ENCODE measurements at regions not wholly inside any gene's neighbourhood (a gene's known extent, or its start where the extent isn't known, plus 50 kb on each side); places are given as distances from the start of the nearest gene placed in this dataset.
"Not testable (repeated sequence)": the region's sequence is repeated elsewhere in the genome, so short reads cannot be mapped to it uniquely, and the experiment has no call there.

DNA sequence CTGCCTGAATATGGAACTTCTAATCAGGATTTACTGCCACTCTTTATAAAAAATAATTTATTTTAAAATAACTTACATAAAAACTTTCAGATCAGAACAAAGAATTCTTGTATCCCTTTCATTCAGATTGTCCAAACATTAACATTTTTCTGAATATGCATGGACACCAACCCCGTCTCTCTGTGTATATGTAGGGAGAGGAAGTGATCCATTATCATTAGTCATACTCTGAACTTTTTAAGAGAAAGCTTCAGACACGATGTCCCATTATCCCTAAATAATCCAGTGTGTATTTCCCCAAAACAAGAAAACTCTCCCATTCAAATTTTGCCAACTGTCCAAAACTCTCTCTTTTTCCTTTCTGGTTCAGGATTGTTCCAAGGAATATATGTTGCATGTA is 122.3 kb upstream of the CXADR start:
- no peak overlapping the region for H3K27ac ChIP-seq
- H3K4me3 ChIP-seq: no peak overlapping the region
- TF ChIP-seq FOXP2 (optimal IDR thresholded peaks at IDR 0.05; ENCODE audit: control extremely low read depth, extremely low read length, insufficient read depth) (no peak), EZH2 (IDR thresholded peaks at IDR 0.05) (no peak), POLR2AphosphoS5 (IDR thresholded peaks at IDR 0.05; ENCODE audit: borderline replicate concordance, low read depth, low read length) (no peak)
- no peak for DNase-seq (ENCODE audit: low read depth, low spot score)
- H3K9me3 ChIP-seq (ENCODE audit: low read depth, low read length): no peaks in the 10 kb centered on the region
- H3K36me3 ChIP-seq (ENCODE audit: insufficient read depth, low read length): no peaks in the 10 kb centered on the region
- H3K9ac ChIP-seq (ENCODE audit: insufficient read length): no peak overlapping the region

GRCh38 chr21:17391811-17392340 is 121.0 kb upstream of the CXADR start:
- Histone ChIP-seq H3K4me3 (no peak overlapping the region), H3K9ac (ENCODE audit: insufficient read length) (no peak overlapping the region), H3K9me3 (ENCODE audit: low read depth, low read length) (no peaks in the 10 kb centered on the region), H3K27ac (no peak overlapping the region), H3K36me3 (ENCODE audit: insufficient read depth, low read length) (no peaks in the 10 kb centered on the region)
- TF ChIP-seq FOXP2 (optimal IDR thresholded peaks at IDR 0.05; ENCODE audit: control extremely low read depth, extremely low read length, insufficient read depth) (no peak), POLR2AphosphoS5 (IDR thresholded peaks at IDR 0.05; ENCODE audit: borderline replicate concordance, low read depth, low read length) (no peak), EZH2 (IDR thresholded peaks at IDR 0.05) (no peak)
- DNase-seq (ENCODE audit: low read depth, low spot score): no peak

GRCh38 chr21:17393413-17393812 is 119.4 kb upstream of the CXADR start:
- H3K9ac ChIP-seq (ENCODE audit: insufficient read length): no peak overlapping the region
- H3K9me3 ChIP-seq (ENCODE audit: low read depth, low read length): no peaks in the 10 kb centered on the region
- no peak overlapping the region for H3K27ac ChIP-seq
- DNase-seq (ENCODE audit: low read depth, low spot score): no peak
- no peak for TF ChIP-seq POLR2AphosphoS5 (IDR thresholded peaks at IDR 0.05; ENCODE audit: borderline replicate concordance, low read depth, low read length)
- no peak for TF ChIP-seq EZH2 (IDR thresholded peaks at IDR 0.05)
- TF ChIP-seq FOXP2 (optimal IDR thresholded peaks at IDR 0.05; ENCODE audit: control extremely low read depth, extremely low read length, insufficient read depth): no peak
- H3K4me3 ChIP-seq: no peak overlapping the region
- H3K36me3 ChIP-seq (ENCODE audit: insufficient read depth, low read length): no peaks in the 10 kb centered on the region

DNA sequence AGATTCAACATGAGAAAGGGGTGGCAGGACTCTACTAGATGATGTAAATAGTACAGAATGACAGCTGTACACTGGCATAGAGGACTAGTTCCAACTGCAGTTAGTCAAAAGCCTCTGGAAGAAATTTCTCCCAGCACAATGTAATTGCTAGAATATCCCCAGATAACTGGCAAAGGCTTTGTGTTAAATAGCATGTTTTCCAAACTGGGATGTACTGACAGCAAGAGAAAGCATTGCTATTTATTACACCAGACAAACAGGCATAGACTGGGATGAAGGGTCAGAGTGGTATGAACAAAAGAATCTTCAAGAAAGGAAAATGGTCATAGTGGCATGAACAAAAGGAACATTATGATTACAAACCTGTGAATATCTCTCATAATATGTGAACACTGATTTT is 115.9 kb upstream of the CXADR start:
- Histone ChIP-seq H3K27ac (no peak overlapping the region), H3K9ac (ENCODE audit: insufficient read length) (no peak overlapping the region), H3K4me3 (no peak overlapping the region), H3K9me3 (ENCODE audit: low read depth, low read length) (no peaks in the 10 kb centered on the region), H3K36me3 (ENCODE audit: insufficient read depth, low read length) (no peaks in the 10 kb centered on the region)
- DNase-seq (ENCODE audit: low read depth, low spot score): no peak
- TF ChIP-seq FOXP2 (optimal IDR thresholded peaks at IDR 0.05; ENCODE audit: control extremely low read depth, extremely low read length, insufficient read depth) (no peak), EZH2 (IDR thresholded peaks at IDR 0.05) (no peak), POLR2AphosphoS5 (IDR thresholded peaks at IDR 0.05; ENCODE audit: borderline replicate concordance, low read depth, low read length) (no peak)

- Histone ChIP-seq H3K9ac (ENCODE audit: insufficient read length) (no peak overlapping the region), H3K27ac (no peak overlapping the region), H3K9me3 (ENCODE audit: low read depth, low read length) (no peaks in the 10 kb centered on the region), H3K4me3 (no peak overlapping the region), H3K36me3 (ENCODE audit: insufficient read depth, low read length) (no peaks in the 10 kb centered on the region)
- no peak for DNase-seq (ENCODE audit: low read depth, low spot score)
- TF ChIP-seq EZH2 (IDR thresholded peaks at IDR 0.05) (no peak), FOXP2 (optimal IDR thresholded peaks at IDR 0.05; ENCODE audit: control extremely low read depth, extremely low read length, insufficient read depth) (no peak), POLR2AphosphoS5 (IDR thresholded peaks at IDR 0.05; ENCODE audit: borderline replicate concordance, low read depth, low read length) (no peak)
These were observed 115.1 kb upstream of the CXADR start for GRCh38 chr21:17397703-17398102.

GRCh38 chr21:17398954-17399353 is 113.9 kb upstream of the CXADR start:
- H3K4me3 ChIP-seq; H3K9ac ChIP-seq (ENCODE audit: insufficient read length); H3K27ac ChIP-seq; DNase-seq (ENCODE audit: low read depth, low spot score); H3K9me3 ChIP-seq (ENCODE audit: low read depth, low read length); H3K36me3 ChIP-seq (ENCODE audit: insufficient read depth, low read length): not testable (repeated sequence)

DNA sequence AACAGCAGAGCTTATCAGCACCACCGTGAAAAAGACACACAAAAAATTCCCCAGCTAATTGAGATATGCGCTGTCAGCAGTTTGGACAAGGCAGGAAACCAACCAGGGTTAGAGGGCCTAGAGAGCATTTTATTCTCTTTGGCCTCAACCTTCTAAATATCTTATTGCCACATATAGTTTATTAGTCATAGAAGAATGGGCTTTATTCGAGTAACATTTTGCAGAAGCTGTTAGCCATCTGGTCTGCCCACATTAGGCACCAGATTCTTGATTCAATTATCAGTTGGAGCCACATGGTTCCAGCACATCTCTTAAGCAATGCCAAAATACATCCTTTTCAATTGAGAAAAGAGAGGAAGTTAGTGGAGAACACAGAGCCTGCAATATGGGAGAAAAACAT is 109.9 kb upstream of the CXADR start:
- Histone ChIP-seq H3K27ac (no peak overlapping the region), H3K9me3 (ENCODE audit: low read depth, low read length) (no peaks in the 10 kb centered on the region), H3K9ac (ENCODE audit: insufficient read length) (no peak overlapping the region), H3K4me3 (no peak overlapping the region), H3K36me3 (ENCODE audit: insufficient read depth, low read length) (no peaks in the 10 kb centered on the region)
- TF ChIP-seq FOXP2 (optimal IDR thresholded peaks at IDR 0.05; ENCODE audit: control extremely low read depth, extremely low read length, insufficient read depth) (no peak), EZH2 (IDR thresholded peaks at IDR 0.05) (no peak), POLR2AphosphoS5 (IDR thresholded peaks at IDR 0.05; ENCODE audit: borderline replicate concordance, low read depth, low read length) (no peak)
- no peak for DNase-seq (ENCODE audit: low read depth, low spot score)

- no peak overlapping the region for H3K9ac ChIP-seq (ENCODE audit: insufficient read length)
- DNase-seq (ENCODE audit: low read depth, low spot score): no peak
- TF ChIP-seq POLR2AphosphoS5 (IDR thresholded peaks at IDR 0.05; ENCODE audit: borderline replicate concordance, low read depth, low read length) (no peak), FOXP2 (optimal IDR thresholded peaks at IDR 0.05; ENCODE audit: control extremely low read depth, extremely low read length, insufficient read depth) (no peak), EZH2 (IDR thresholded peaks at IDR 0.05) (no peak)
These were observed 106.6 kb upstream of the CXADR start for GRCh38 chr21:17406202-17406601.

DNA sequence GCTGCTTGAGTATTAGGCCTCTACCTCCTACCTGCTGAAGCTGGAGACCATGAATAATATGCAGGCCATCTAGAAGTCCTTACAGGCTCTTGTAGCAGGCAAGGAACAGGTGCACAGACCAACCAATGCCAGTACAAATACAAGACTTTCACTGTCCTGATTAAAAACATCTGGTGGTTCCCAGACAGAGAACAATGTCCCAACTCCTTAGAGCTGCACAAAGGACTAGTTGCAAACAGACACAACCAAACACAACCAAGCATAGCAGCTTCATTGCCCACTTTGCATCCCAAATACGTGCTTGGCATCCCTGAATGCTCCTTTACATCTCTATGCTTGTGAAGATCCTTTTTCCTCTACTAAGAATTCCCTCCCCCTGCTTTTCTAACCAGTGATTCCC is 98.1 kb upstream of the CXADR start:
- no peak overlapping the region for H3K27ac ChIP-seq
- H3K9ac ChIP-seq (ENCODE audit: insufficient read length): no peak overlapping the region
- no peaks in the 10 kb centered on the region for H3K9me3 ChIP-seq (ENCODE audit: low read depth, low read length)
- H3K4me3 ChIP-seq: no peak overlapping the region
- H3K36me3 ChIP-seq (ENCODE audit: insufficient read depth, low read length): no peaks in the 10 kb centered on the region
- no peak for TF ChIP-seq EZH2 (IDR thresholded peaks at IDR 0.05)
- TF ChIP-seq POLR2AphosphoS5 (IDR thresholded peaks at IDR 0.05; ENCODE audit: borderline replicate concordance, low read depth, low read length): no peak
- TF ChIP-seq FOXP2 (optimal IDR thresholded peaks at IDR 0.05; ENCODE audit: control extremely low read depth, extremely low read length, insufficient read depth): no peak
- no peak for DNase-seq (ENCODE audit: low read depth, low spot score)

More at GRCh38 chr21:17406202-17406601, 106.6 kb upstream of the CXADR start:
- no peak overlapping the region for H3K27ac ChIP-seq
- H3K4me3 ChIP-seq: no peak overlapping the region
- H3K9me3 ChIP-seq (ENCODE audit: low read depth, low read length): no peaks in the 10 kb centered on the region
- H3K36me3 ChIP-seq (ENCODE audit: insufficient read depth, low read length): no peaks in the 10 kb centered on the region

All from SK-N-MC (cell line).